Activated naive CD4-positive, alpha-beta T cell treated with anti-CD3 and anti-CD28 coated beads, Interleukin-2, amount 50 U/mL, for 72 hours (primary cell): ENCODE measurements at regions not wholly inside any gene's neighbourhood (a gene's known extent, or its start where the extent isn't known, plus 50 kb on each side); places are given as distances from the start of the nearest gene placed in this dataset.

ENCODE experiments used
- ATAC-seq, 2 donors: fragments of 150-1000 bp; cut with Tn5 transposase; 2 replicates each; pipeline ENCODE4 v1.10.0; 2021; ENCODE audit warnings: mild to moderate bottlenecking in 2 of 2, moderate library complexity in 2 of 2
- DNase-seq, 2 donors: peaks; one replicate each; pipeline ENCODE4 v3.0.0; 2021 to 2022; ENCODE audit warnings: low spot score in 2 of 2
- H3K27ac Mint-ChIP-seq, 2 donors: one replicate each; pipeline ENCODE4 v1.8.0; 2022; ENCODE audit warnings: mild to moderate bottlenecking in 2 of 2, mixed read lengths in 2 of 2
- H3K36me3 Mint-ChIP-seq, 2 donors: one replicate each; pipeline ENCODE4 v1.8.0; 2022; ENCODE audit warnings: mixed read lengths in 2 of 2
- H3K9me3 Mint-ChIP-seq, 2 donors: one replicate each; pipeline ENCODE4 v1.8.0; 2022; ENCODE audit warnings: mixed read lengths in 2 of 2

DNA sequence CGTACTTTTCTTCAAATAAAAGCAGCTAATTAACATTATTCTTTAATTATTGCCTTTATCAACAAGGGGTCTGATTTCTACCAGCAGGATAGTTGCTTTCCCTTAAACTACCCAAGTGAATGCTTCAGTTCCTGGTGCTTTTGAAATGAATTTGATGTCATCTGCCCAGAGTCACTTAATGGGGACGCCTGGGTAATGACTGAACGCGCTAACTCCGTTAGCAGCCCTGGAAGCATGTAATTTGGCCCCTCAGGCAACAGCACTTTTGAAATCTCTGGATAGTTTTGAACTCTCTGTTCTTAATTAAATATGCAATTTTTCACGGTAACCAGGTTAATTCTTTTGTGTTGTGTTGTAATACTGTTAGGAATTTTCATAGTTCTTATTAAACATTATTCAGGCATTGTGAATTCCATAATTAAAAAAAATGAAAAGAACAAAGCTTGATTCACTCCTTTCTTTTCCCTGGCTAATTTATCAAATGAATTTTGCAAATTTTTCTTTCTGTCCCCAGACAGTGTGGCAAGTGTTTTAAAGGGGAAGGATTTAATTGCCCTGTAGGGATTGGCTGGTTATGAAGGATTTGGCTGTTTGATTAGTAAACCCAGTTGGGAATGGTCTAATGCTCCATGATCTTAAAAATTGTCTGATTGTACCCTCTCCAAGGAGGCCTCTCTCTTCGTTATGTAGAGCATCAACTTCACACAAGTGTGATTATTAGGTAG, 137.5 kb upstream of the MYL2 start:
- Mint-ChIP-seq H3K27ac (peak overlapping the region in 1 of 2 donors; percentile 96), H3K36me3 (peaks cover 16 to 21% of the 10 kb centered on the region in 2 donors), H3K9me3 (peaks cover 14 to 17% of the 10 kb centered on the region in 2 donors)
- ATAC-seq (no peak), DNase-seq (no peak)

DNA sequence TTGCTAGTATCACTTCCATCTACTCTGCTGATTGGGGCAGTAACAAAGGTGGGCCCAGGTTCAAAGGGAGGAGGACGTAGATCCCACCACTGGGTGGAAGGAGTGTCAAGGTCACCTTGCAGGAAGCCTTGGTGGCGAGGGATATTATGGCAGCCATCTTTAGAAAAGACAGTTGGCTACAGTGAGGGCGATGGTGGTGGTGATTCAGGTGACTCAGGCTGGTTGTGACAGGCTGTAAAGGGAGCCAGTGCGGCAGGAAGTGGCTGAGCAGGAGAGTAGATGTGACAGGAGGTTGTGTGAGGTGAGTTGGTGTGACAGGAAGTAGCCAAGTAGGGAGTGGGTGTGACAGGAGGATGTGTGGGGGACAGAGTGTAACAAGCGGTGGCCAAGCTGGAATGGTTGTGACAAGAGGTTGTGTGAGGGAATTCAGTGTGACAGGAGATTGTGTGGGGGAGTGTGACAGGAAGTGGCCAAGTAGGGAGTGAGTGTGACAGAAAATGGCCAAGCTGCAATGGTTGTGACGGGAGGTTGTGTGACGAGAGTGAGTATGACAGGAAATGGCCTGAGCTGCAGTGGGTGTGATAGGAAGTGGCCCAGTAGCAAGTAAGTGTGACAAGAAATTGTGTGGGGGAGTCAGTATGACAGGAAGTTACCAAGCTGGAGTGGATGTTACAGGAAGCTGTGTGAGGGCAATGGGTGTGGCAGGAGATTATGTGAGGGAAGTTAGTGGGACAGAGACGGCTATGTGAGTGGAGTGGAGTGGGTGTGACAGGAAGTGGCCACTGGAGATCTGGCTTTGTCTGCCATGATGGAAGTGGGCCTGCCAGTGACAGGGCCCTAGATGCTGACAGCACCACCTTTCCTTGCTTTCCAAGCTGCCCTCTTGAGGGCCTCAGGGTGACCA, 136.5 kb upstream of the MYL2 start:
- ATAC-seq = peak; percentile 88 to 92

DNA sequence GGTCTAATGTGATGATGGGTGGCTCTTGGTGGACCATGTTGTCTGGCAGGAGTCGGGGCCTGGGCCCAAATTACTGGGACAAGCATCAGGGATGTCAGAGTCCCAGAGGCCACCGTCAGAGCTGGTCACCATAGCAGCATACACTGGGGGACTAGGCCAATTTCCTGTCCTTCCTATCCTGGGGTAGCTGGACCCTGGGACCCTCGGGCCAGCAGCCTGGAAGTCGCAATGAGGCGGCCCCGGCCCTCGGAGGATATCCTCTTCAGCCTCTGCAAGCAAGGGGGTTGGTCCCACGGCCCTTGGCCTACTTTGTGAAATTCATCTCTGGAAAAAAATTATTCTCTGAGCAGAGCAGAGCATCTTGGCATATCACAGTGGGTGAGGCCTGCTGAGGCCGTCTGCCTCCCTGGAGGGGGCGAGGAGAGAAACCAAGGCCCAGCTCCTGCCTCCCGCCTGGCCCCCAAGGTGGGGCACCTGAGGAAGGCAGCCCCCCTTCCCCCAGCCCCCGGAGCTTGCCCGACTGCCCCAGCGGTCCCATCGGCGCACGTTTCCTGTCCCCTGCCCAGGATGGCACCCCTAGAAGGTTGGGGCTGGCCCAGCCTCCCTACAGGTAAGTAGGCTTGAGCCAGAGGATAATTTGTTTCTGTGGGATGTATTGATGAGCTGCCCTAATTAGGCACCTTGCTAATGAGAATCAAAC, 135.0 kb upstream of the MYL2 start:
- H3K36me3 Mint-ChIP-seq = peaks cover 16 to 21% of the 10 kb centered on the region in 2 donors
- ATAC-seq (no peak), DNase-seq (no peak)
- peaks cover 14 to 17% of the 10 kb centered on the region in 2 donors for H3K9me3 Mint-ChIP-seq
- peak overlapping the region; percentile 90 to 96 for H3K27ac Mint-ChIP-seq

More for the DNA sequence above, 136.5 kb upstream of the MYL2 start:
- Mint-ChIP-seq H3K27ac (peak overlapping the region; percentile 90 to 96), H3K9me3 (peaks cover 14 to 17% of the 10 kb centered on the region in 2 donors), H3K36me3 (peaks cover 16 to 21% of the 10 kb centered on the region in 2 donors)
- peak; percentile 59 to 82 for DNase-seq

DNA sequence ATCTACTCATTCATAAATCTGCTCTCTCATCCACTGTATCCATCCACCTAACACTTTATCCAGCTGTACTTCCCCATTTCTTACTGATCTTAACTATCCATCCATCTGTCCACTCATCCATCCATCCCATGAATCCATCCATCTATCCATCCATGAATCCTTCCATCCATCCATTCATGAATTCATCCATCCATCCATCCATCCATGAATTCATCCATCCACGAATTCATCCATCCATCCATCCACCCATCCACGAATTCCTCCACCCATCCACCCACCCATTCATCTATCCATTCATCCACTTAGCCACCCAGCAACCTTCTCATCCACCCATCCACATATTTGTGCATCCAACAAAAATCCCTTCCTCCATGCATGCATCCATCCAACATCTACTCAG, 128.6 kb upstream of the MYL2 start:
- no peak for ATAC-seq
- Mint-ChIP-seq H3K36me3 (no peaks in the 10 kb centered on the region), H3K27ac (peak overlapping the region in 1 of 2 donors; percentile 34), H3K9me3 (peaks cover 0 to 6% of the 10 kb centered on the region in 2 donors)
- no peak for DNase-seq

DNA sequence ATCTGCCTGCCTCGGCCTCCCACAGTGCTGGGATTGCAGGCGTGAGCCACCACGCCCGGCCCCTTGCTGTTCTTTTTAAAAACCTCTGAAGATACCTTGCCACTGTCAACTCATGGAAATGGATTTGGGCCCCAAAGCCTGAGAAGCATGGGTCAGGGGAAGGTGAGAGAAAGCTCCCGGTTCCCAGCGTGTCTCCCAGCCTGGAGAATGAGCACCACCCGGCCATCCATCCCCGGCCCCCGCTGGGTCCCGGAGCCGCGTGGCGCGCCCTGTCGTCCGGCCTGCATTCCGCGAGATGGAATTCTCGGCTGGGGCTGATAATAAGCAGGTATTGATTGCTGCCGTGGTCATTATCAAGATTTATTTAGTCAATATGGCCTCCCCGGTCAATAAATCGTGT, 126.5 kb upstream of the MYL2 start:
- DNase-seq = no peak
- peaks cover 0 to 6% of the 10 kb centered on the region in 2 donors for H3K9me3 Mint-ChIP-seq
- no peaks in the 10 kb centered on the region for H3K36me3 Mint-ChIP-seq

DNA sequence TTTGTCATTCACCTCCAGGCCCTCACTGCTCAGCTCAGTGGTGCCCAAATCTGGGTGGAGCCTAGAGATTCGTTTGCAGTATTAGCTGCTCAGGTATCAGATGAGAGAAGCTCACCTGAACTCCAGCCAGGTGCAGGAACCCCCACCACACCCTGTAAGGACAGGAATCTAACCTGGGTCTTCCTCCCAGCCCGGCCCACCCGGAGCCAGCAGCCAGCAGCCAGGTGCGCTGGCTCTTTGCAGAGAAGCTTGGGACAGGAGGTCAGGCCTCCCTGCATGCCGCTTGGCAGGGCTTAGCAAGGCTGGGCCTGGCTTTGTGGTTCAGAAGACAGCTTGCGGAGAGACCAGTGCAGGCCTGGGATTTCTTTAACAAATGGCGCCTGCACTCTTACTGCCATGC, 125.6 kb upstream of the MYL2 start:
- DNase-seq = no peak
- ATAC-seq = no peak
- Mint-ChIP-seq H3K27ac (no peak overlapping the region), H3K36me3 (no peaks in the 10 kb centered on the region), H3K9me3 (peaks cover 0 to 6% of the 10 kb centered on the region in 2 donors)

More for the DNA sequence above, 126.5 kb upstream of the MYL2 start:
- no peak for ATAC-seq
- no peak overlapping the region for H3K27ac Mint-ChIP-seq

DNA sequence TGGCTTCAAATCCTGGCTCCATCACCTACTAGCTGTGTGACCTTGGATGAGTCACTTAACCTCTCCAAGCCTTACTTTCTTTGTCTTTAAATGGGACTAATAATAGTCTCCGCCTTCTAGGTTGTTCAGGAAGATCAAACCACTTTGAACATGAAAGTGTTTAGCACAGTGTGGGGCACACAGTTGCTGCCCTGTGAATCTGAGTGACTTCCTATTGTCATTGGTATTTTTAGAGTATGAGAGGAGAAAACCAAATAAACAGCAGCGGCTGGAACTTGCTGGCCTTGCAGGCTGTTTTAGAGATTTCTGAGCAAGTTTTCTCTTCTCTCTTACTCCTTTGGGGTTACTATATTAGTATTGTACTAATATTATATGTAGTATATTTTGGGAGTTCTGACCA, 120.7 kb upstream of the MYL2 start:
- Mint-ChIP-seq H3K36me3 (no peaks in the 10 kb centered on the region), H3K9me3 (no peaks in the 10 kb centered on the region), H3K27ac (no peak overlapping the region)
- DNase-seq (no peak), ATAC-seq (no peak)

DNA sequence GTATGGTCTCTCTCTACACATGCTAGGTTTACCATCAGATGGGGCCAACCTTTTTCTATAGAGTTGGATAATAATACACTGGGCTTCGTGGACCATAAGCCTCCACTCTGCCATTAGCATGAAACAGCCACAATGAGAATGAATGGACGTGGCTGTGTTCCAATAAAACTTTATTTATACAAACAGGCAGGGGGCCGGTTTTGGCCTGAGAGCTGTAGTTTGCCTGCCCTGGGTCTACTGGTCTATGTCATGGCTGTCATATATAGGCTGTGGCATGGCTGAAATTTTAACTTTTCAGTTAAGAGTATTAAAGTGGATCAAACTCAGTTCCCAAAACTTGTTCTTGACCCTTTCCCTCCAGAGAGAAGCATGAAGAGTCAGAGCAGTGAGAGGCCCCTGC, 120.3 kb upstream of the MYL2 start:
- ATAC-seq (no peak), DNase-seq (no peak)
- Mint-ChIP-seq H3K9me3 (no peaks in the 10 kb centered on the region), H3K36me3 (no peaks in the 10 kb centered on the region), H3K27ac (no peak overlapping the region)

DNA sequence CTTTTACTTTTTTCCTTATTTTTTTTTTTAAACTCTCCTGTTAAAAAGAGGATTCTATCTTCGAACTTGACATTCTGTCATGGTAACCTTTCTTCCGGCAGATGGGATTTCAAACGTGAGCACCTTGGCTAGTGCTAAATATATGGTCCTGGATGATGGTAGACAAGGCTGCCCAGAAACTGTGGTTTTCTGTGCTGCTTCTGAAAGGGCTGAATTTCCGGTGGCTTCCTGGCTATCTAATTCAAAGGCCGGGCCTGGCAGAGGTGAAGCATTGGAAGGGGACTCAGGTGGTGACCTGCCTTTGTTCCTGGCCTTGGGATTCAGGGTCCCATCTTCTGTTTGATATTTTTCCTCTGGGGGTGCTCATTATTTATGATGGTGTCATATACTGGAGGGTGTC, 118.6 kb upstream of the MYL2 start:
- DNase-seq (no peak), ATAC-seq (no peak)
- no peaks in the 10 kb centered on the region for H3K36me3 Mint-ChIP-seq
- H3K9me3 Mint-ChIP-seq = no peaks in the 10 kb centered on the region
- H3K27ac Mint-ChIP-seq = no peak overlapping the region

DNA sequence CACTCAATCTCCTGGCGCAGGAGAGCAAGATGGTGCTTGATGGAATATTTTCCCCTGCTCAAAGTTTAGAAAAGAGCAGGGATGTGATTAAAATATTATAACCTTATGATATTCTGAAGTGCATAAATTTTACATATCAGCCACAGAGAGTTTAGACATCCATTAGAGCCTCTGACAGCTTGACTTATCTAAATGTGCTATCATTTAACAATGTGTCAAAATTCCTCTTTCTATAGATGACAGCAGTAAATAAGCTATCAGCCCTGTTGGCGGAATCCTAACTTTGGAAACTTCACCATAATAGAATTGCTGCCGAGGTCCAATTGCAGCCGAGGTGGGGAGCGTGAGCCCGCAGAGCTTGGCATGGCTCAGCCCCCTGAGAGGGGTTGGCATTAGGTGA, 117.7 kb upstream of the MYL2 start:
- Mint-ChIP-seq H3K36me3 (no peaks in the 10 kb centered on the region), H3K9me3 (no peaks in the 10 kb centered on the region), H3K27ac (no peak overlapping the region)
- DNase-seq (no peak), ATAC-seq (no peak)

DNA sequence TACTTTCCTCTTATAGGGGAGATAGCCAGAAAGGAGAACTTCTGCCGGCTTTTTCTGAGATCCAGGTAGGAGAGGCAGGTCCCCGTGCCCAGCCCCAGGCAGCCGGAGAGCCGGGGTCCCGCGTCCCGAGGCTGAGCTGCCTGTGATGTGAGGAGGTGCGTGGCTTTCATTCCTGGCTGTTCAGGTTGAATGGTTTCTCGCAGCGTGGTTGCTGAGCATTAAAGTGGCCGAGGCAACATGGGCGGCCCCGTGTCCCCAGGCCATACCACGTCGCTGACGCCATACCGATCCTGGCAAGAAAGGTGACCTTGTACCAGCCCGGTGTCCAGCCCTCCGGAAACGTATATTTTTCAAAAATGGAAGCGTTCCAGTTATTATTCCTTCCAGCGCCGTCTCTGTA, 116.7 kb upstream of the MYL2 start:
- DNase-seq = no peak
- Mint-ChIP-seq H3K27ac (no peak overlapping the region), H3K36me3 (no peaks in the 10 kb centered on the region), H3K9me3 (no peaks in the 10 kb centered on the region)
- no peak for ATAC-seq

DNA sequence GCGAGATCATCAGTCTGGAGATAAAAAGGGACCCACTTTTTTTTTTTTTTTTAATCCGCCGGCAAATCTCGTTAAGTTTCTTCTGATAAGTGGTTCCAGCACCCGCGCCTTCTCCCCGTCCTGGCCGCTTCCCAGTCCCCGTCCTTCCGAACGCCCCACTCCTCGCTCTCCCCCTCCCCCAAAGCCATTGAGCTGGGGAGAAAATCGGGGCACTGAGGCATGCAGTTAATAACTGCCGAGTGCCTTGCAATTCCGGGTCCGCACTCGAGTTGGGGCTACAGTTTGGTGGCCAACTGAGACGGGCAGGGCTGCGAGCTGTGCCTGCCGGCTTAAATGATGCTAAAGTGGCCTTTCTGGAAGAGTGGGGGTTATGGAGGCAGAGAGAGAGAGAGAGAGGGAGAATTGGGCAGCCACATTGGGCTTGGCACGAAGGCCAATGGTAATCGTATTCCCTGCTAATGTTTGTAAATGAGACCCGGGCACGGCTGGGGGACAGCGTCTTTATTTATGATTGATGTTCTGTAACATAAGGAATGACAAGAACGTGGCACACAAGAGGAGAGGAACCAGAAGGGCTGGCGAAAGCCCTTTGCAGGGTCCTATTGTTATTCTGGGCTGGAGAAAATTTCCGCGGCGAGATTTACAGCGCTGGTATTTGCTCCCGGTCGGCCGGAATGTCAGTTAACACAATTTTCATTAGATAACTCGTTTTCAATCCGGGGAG, 115.4 kb upstream of the MYL2 start:
- DNase-seq (no peak), ATAC-seq (no peak)
- no peak overlapping the region for H3K27ac Mint-ChIP-seq
- no peaks in the 10 kb centered on the region for H3K9me3 Mint-ChIP-seq
- H3K36me3 Mint-ChIP-seq = no peaks in the 10 kb centered on the region

DNA sequence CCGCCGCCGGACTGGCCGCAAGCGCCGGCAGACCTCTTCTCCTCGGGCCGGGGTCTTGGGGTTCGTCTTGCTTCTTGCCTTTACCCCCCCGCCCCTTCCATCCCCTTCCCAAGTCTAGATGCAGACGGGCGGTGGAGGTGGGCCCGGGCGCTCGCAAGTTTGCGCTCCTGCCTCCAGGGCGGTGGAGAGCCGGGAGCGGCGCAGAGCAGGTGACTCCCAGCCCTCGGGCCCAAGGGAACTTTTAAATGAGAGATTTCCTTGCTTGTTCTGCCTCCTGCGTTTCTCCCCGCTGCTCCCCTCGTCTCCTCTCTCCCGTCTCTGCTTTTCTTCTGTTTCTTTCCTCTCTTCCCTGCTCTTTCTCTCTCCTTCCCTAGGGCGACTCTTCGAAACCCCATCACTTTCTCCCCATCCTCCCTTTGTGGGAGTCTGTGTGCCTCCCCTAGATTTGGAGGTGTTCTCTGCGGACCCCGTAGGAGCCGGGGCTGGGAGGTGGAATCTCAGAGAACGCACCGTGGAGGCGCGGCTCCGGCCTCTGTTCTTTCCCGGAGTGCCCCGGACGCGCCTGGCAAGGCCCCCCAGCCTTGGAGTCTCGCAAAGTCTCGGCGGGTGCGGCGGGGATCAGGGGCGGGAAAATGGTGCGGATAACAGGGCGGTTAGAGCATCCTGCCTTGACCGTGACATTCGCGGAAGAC, 114.7 kb upstream of the MYL2 start:
- ATAC-seq (peak in 1 of 2 donors; percentile 51), DNase-seq (peak in 1 of 2 donors; percentile 14)
- H3K36me3 Mint-ChIP-seq = no peaks in the 10 kb centered on the region
- no peaks in the 10 kb centered on the region for H3K9me3 Mint-ChIP-seq
- no peak overlapping the region for H3K27ac Mint-ChIP-seq

DNA sequence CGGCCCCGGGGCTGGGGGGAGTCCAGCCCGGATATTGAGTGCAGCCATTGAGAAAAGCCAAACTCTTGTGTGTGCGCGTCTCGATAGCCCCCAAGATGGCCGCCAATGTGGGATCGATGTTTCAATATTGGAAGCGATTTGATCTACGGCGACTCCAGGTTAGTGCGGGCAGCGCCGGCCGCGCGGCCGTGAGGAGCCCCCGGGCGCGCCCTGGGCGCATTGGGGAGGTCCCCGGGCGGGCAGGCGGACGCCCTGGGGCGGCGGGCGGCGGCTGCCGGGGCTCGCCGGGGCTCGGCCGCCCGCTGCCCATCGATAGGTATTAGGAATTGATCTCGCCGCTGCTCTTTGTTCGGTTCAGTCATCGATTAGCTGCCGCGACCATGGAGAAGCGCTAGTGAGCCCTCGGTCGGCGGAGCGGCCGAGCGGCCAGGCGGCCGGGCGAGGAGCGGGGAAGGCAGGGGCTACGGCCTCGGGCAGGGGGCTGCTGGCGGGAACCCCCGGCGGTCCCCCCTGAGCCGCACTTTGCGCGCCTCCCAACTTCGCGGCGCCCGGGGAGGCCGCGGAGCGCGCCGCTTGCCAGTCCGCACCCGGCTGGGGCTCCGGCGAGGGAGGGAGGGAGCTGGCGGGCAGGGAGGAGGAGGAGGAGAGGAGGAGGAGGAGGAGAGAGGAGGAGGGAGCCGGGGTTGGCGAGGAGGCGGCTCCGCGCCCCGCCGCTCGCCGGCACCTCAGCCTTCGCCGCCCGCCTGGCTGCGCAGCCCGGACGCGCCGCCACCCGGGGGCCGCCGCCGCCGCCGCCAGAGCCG, 113.9 kb upstream of the MYL2 start, which contains the start of gene CUX2:
Gene CUX2, plus strand, starts transcription at position 83 of the 803 bp plus-strand sequence.
- Mint-ChIP-seq H3K9me3 (no peaks in the 10 kb centered on the region), H3K27ac (no peak within 1 kb of the TSS), H3K36me3 (no peaks in the 10 kb centered on the region)
- ATAC-seq = peak in 1 of 2 donors; percentile 66
- peak in 1 of 2 donors; percentile 28 for DNase-seq
